Neural cell (in vitro differentiated cells): ENCODE measurements at regions not wholly inside any gene's neighbourhood (a gene's known extent, or its start where the extent isn't known, plus 50 kb on each side); places are given as distances from the start of the nearest gene placed in this dataset.

Source experiments
- H2AFZ ChIP-seq: fragments of 200-600, 300-800 bp; sonication (generic), shearing (Covaris generic); 2 replicates; pipeline ENCODE4 v1.6.0; 2014; ENCODE audit warnings: low read depth, mild to moderate bottlenecking, antibody characterized with exemption, low read length, moderate library complexity
- H3F3A ChIP-seq: fragments of 200-600 bp; shearing (Covaris generic); 2 replicates; pipeline ENCODE4 v1.6.1; 2016; ENCODE audit warnings: mild to moderate bottlenecking, moderate library complexity, mixed read lengths, antibody characterized with exemption, low read length; ENCODE audit not compliant: insufficient read depth, poor library complexity, severe bottlenecking
- H3K27ac ChIP-seq: fragments of 200-600, 300-800 bp; sonication (generic), shearing (Covaris generic); 2 replicates; pipeline ENCODE4 v1.5.1; 2014; ENCODE audit warnings: mild to moderate bottlenecking, low read length, moderate library complexity
- H3K27me3 ChIP-seq: fragments of 300-800, 200-600 bp; sonication (generic), shearing (Covaris generic); 2 replicates; pipeline ENCODE4 v1.6.0; 2014; ENCODE audit warnings: mild to moderate bottlenecking, low read depth, low read length, moderate library complexity; ENCODE audit not compliant: insufficient read depth
- H3K36me3 ChIP-seq: fragments of 300-800, 200-600 bp; sonication (generic), shearing (Covaris generic); 2 replicates; pipeline ENCODE4 v1.5.1; 2014; ENCODE audit warnings: mild to moderate bottlenecking, antibody characterized with exemption, low read length, moderate library complexity; ENCODE audit not compliant: insufficient read depth
- H3K4me2 ChIP-seq: fragments of 300-800, 200-600 bp; sonication (generic), shearing (Covaris generic); 2 replicates; pipeline ENCODE4 v1.6.0; 2014; ENCODE audit warnings: mild to moderate bottlenecking, low read length
- H3K4me3 ChIP-seq: fragments of 300-800, 200-600 bp; sonication (generic), shearing (Covaris generic); 2 replicates; pipeline ENCODE4 v1.5.1; 2014; ENCODE audit warnings: mild to moderate bottlenecking, low read length, moderate library complexity
- H3K79me2 ChIP-seq: fragments of 200-600 bp; shearing (Covaris generic); replicated peaks from 2 replicates; pipeline ENCODE4 v1.6.0; 2014; ENCODE audit warnings: mild to moderate bottlenecking, low read length, moderate library complexity; ENCODE audit not compliant: insufficient read depth
- H3K9ac ChIP-seq: fragments of 300-800, 200-600 bp; sonication (generic), shearing (Covaris generic); 2 replicates; pipeline ENCODE4 v1.6.1; 2016; ENCODE audit warnings: mild to moderate bottlenecking, low read length, mixed read lengths
- H3K9me2 ChIP-seq: fragments of 200-600 bp; shearing (Covaris generic); 2 replicates; pipeline ENCODE4 v1.6.1; 2016; ENCODE audit warnings: mild to moderate bottlenecking, low read length, mixed read lengths; ENCODE audit not compliant: insufficient read depth
- H3K9me3 ChIP-seq: fragments of 200-600, 300-800 bp; sonication (generic), shearing (Covaris generic); 2 replicates; pipeline ENCODE4 v1.6.1; 2016; ENCODE audit warnings: mild to moderate bottlenecking, mixed run types, low read length, moderate library complexity, mixed read lengths
- H4K20me1 ChIP-seq: fragments of 200-600 bp; shearing (Covaris generic); 2 replicates; pipeline ENCODE4 v1.6.1; 2016; ENCODE audit warnings: mild to moderate bottlenecking, mixed run types; ENCODE audit not compliant: insufficient read depth
- CTCF ChIP-seq: fragments of 450-650 bp; IDR thresholded peaks from 2 replicates; pipeline ENCODE4 v1.5.1; 2014; ENCODE audit warnings: antibody characterized with exemption, mild to moderate bottlenecking, moderate library complexity; ENCODE audit not compliant: poor library complexity, severe bottlenecking
- EP300 ChIP-seq: fragments of 450-650 bp; conservative IDR thresholded peaks from 2 replicates; pipeline ENCODE4 v1.6.1; 2014; ENCODE audit warnings: antibody characterized with exemption, mild to moderate bottlenecking, moderate library complexity; ENCODE audit not compliant: poor library complexity, severe bottlenecking
- EZH2 ChIP-seq: fragments of 200-600, 300-800 bp; shearing (Covaris generic), sonication (generic); IDR thresholded peaks from 2 replicates; pipeline ENCODE4 v1.6.1; 2014; ENCODE audit warnings: antibody characterized with exemption, low read length, borderline replicate concordance, mild to moderate bottlenecking; ENCODE audit not compliant: insufficient read depth, poor library complexity, severe bottlenecking
- MXI1 ChIP-seq: fragments of 450-650 bp; conservative IDR thresholded peaks from 2 replicates; pipeline ENCODE4 v1.6.1; 2014; ENCODE audit warnings: antibody characterized with exemption, mild to moderate bottlenecking; ENCODE audit not compliant: poor library complexity, severe bottlenecking
- POLR2AphosphoS5 ChIP-seq: IDR thresholded peaks from 2 replicates; pipeline ENCODE4 v1.6.1; 2012
- RAD21 ChIP-seq: fragments of 450-650 bp; conservative IDR thresholded peaks from 2 replicates; pipeline ENCODE4 v1.6.1; 2014; ENCODE audit warnings: antibody characterized with exemption, mild to moderate bottlenecking, moderate library complexity
- REST ChIP-seq: IDR thresholded peaks from 2 replicates; pipeline ENCODE4 v1.6.1; 2012; ENCODE audit warnings: borderline replicate concordance
- SMC3 ChIP-seq: fragments of 450-650 bp; conservative IDR thresholded peaks from 2 replicates; pipeline ENCODE4 v1.6.1; 2014; ENCODE audit warnings: antibody characterized with exemption, mild to moderate bottlenecking, moderate library complexity; ENCODE audit not compliant: poor library complexity
- TAF1 ChIP-seq: IDR thresholded peaks from 2 replicates; pipeline ENCODE4 v1.6.1; 2012; ENCODE audit warnings: low read depth

GRCh38 chrX:13389501-13389900 is 69.6 kb upstream of the ATXN3L start:
- Histone ChIP-seq H3K27me3 (no peaks in the 10 kb centered on the region), H3K9me3 (no peaks in the 10 kb centered on the region), H3K9ac (no peak overlapping the region), H3K27ac (no peak overlapping the region), H2AFZ (no peak overlapping the region), H3K36me3 (no peaks in the 10 kb centered on the region), H3K9me2 (no peaks in the 10 kb centered on the region), H3K79me2 (no peaks in the 10 kb centered on the region), H4K20me1 (no peaks in the 10 kb centered on the region), H3K4me3 (no peak overlapping the region), H3K4me2 (no peak overlapping the region), H3F3A (no peaks in the 10 kb centered on the region)
- no peak for TF ChIP-seq RAD21
- no peak for TF ChIP-seq EP300
- TF ChIP-seq TAF1 = no peak
- TF ChIP-seq REST = no peak
- no peak for TF ChIP-seq POLR2AphosphoS5
- TF ChIP-seq EZH2 = no peak
- no peak for TF ChIP-seq CTCF
- TF ChIP-seq MXI1 = no peak

GRCh38 chrX:13387666-13388494 is 68.0 kb upstream of the ATXN3L start:
- no peaks in the 10 kb centered on the region for H3K27me3 ChIP-seq
- no peaks in the 10 kb centered on the region for H3K79me2 ChIP-seq
- no peak overlapping the region for H2AFZ ChIP-seq
- TF ChIP-seq EP300 = no peak
- no peak for TF ChIP-seq TAF1
- no peak for TF ChIP-seq POLR2AphosphoS5
- TF ChIP-seq SMC3 = no peak
- no peak for TF ChIP-seq EZH2
- no peak for TF ChIP-seq REST
- no peak for TF ChIP-seq MXI1
- no peaks in the 10 kb centered on the region for H4K20me1 ChIP-seq
- no peaks in the 10 kb centered on the region for H3K36me3 ChIP-seq
- H3K4me3 ChIP-seq = no peak overlapping the region
- no peak overlapping the region for H3K27ac ChIP-seq
- no peaks in the 10 kb centered on the region for H3F3A ChIP-seq
- H3K9me3 ChIP-seq = no peaks in the 10 kb centered on the region
- no peak overlapping the region for H3K9ac ChIP-seq
- H3K4me2 ChIP-seq = no peak overlapping the region
- no peaks in the 10 kb centered on the region for H3K9me2 ChIP-seq
